ENCODE measurements at regions not wholly inside any gene's neighbourhood (a gene's known extent, or its start where the extent isn't known, plus 50 kb on each side); places are given as distances from the start of the nearest gene placed in this dataset.
"Not testable (repeated sequence)": the region's sequence is repeated elsewhere in the genome, so short reads cannot be mapped to it uniquely, and the experiment has no call there.

DNA sequence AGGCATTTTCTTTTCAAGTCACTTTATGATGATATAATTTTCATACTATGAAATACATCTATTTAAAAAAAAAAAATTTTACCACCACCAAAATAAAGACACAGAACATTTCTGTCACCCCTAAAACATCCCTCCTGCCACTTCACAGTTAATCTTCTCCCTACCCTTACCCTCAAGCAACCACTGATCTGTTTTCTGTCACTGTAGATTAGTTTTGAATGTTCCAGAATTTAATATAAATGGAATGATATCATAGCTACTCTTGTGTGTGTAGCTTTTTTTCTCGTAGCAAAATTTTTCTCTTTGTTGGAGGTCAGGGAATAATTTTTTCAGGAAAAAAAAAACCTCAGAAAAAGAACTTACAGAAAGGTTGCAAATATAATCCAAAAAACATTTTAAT lies 152.7 kb downstream of the RHOU start:
- DNase-seq (ENCODE audit: low read depth in 4 of 4, low spot score in 3 of 4), result no peak

DNA sequence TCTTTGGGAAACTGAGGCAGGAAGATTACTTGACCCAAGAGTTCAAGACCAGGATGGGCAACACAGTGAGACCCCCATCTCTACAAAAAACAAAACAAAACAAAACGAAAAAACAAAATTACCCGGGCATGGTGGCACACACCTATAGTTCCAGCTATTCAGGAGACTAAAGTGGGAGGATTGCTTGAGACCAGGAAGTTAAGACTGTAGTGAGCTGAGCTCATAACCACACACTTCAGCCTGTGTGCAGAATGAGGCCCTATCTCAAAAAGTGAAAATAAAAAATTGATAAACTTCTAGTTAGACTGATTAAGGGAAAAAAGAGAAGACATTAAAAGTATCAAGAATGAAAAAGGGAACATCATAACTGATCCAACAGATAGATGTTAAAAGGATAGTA lies 154.0 kb downstream of the RHOU start:
- no peak for DNase-seq (ENCODE audit: low read depth in 4 of 4, low spot score in 3 of 4)

DNA sequence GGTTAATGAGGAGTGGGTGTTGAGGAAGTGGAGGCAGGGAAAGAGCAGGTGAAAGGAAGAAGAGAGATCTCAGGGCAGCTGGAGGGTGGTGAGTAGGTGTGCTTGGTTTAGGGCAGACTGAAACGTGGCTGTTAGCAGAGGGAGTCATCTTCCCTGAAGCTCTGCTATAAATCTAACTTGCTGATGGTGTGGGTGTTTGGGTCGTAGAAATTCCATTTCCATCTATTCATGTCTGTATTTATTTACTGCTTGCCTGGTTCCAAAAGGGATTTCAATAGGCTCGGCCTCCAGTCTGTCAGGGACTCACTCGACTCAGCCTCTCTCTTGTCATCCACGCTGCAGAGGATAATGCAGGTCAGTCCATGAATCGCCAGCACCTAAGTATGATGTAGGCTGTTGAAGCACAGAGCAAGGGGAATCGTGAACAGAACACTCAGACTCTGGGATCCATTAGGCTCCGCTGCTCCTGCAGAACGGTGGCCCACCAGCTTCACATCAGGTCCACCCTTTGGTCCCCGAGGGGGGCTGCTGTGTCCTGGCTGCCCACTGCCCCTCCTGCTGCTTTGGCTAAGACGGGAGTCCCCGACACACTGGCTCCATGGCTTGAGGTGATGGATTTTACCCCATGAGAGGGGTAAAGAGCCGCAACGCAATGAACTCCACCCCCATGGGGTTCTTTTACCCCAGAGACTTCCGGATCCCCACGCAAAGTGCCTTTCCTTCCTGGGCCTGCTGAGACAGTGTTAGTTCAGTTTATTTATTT lies 156.2 kb downstream of the RHOU start:
- DNase-seq (ENCODE audit: low read depth in 4 of 4, low spot score in 3 of 4), result no peak

- DNase-seq (ENCODE audit: low read depth in 4 of 4, low spot score in 3 of 4), result not testable (repeated sequence)
These were observed 156.9 kb downstream of the RHOU start for GRCh38 chr1:228892200-228892599.

DNA sequence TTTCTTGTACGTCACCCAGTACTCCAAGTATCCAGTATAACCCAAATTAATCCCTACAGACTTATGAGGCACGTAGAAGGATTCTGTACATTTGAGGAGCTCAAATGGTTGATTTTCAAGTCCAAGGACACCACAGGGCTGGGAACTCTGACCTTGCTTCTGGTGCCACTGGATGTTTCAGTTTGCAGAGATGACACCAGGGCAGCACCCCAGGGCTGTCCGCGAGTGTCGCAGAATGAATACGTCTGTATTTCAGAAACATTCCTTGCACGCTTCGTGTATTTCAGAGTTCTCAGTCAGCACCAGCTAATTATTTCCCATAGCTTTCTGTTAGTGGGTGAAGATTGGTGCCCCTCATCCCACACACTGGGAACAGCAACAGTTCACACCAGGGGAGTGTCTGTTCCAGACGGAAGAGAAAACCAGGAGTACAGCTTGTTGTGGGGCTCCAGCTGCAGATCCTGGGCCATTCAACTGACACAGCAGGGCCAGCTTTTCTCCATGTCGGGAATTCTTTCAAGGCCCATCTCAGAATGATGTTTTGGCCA lies 159.2 kb downstream of the RHOU start:
- DNase-seq (ENCODE audit: low read depth in 4 of 4, low spot score in 3 of 4), result no peak

GRCh38 chr1:228897901-228898300 lies 162.6 kb downstream of the RHOU start:
- DNase-seq (ENCODE audit: low read depth in 4 of 4, low spot score in 3 of 4), result no peak

- no peak for DNase-seq (ENCODE audit: low read depth in 4 of 4, low spot score in 3 of 4)
These were observed 163.3 kb downstream of the RHOU start for GRCh38 chr1:228898582-228898992.

DNA sequence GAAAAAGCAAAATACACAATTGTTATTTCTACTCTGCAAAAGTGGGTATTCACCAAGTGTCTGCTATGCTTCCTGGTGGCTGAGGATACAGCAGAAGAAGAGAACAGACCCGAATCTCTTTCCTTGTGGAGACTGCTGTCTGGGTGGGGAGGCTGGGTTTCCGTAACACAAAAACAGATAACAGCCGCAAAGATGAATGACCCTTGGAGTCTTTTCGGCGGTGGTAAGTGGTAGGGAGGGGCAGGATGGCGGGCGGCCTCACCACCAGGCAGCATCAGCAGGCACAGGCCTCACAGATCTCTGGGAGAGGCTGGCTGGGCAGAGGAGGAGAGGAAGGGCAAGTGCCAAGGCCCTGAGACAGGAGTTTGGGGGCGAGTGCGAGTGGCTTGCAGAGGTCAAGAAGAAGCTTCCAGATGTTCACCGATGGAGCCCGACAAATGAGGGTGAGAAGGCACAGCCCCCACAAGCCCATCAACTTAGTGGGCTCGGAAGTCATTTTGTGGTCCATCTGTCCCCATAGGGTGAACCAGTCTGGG lies 164.2 kb downstream of the RHOU start:
- no peak for DNase-seq (ENCODE audit: low read depth in 4 of 4, low spot score in 3 of 4)

- no peak for DNase-seq (ENCODE audit: low read depth in 4 of 4, low spot score in 3 of 4)
These were observed 165.0 kb downstream of the RHOU start for GRCh38 chr1:228900099-228900885.

GRCh38 chr1:228900886-228901392 lies 165.7 kb downstream of the RHOU start:
- no peak for DNase-seq (ENCODE audit: low read depth in 4 of 4, low spot score in 3 of 4)

GRCh38 chr1:228901936-228902681 lies 166.8 kb downstream of the RHOU start:
- DNase-seq (ENCODE audit: low read depth in 4 of 4, low spot score in 3 of 4), result no peak

DNA sequence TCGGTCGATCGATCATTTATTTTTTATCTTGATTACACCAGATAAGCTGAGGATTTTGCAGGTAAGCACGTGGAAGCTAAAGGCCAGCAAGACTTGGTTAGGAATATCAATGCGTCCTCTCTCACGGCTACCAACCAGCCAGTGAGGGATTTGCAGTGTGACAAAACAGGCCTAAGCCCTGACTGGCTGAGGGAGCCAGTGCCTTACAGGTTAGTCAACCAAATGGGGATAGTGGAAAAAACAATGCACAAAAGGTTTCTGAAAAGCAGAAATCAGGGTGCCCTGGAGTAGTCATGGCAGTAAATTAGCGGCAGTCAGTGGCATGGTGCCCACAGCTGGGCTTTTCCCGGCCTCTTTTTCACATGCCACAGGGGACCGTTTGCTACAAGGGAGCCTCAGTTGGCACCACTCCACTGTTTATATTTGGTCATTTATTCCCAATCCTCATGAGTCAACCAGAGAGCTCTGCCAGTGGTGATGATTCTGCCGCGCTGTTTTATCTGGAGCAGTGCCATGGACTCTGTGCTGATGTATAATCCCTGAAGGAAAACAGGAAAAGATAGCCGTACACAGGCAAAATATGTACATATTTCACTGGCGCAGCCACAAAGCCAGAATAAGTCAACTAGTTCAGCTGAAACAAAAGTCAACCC lies 167.6 kb downstream of the RHOU start:
- no peak for DNase-seq (ENCODE audit: low read depth in 4 of 4, low spot score in 3 of 4)

GRCh38 chr1:228903434-228904071 lies 168.3 kb downstream of the RHOU start:
- no peak for DNase-seq (ENCODE audit: low read depth in 4 of 4, low spot score in 3 of 4)

- DNase-seq (ENCODE audit: low read depth in 4 of 4, low spot score in 3 of 4), result no peak
These were observed 168.9 kb downstream of the RHOU start for GRCh38 chr1:228904222-228904621.

DNA sequence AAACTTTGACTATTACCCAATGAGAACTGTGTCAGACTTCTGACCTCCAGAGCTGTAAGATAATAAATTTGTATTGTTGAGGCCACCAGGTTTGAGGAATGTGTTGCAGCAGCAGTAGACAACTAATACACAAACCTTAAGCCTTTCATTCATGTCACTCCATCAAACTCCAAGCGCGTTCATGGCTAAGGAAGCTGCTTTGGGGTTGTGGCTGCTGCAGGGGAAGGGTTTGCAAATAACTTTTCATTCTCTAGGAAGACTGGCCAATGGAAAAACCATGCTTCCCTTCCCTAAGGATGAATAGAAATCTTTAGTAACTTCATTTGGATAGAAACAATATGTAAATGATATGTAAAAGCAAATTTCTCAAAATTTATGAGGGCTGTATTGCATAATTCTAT lies 170.4 kb downstream of the RHOU start:
- no peak for DNase-seq (ENCODE audit: low read depth in 4 of 4, low spot score in 3 of 4)

DNA sequence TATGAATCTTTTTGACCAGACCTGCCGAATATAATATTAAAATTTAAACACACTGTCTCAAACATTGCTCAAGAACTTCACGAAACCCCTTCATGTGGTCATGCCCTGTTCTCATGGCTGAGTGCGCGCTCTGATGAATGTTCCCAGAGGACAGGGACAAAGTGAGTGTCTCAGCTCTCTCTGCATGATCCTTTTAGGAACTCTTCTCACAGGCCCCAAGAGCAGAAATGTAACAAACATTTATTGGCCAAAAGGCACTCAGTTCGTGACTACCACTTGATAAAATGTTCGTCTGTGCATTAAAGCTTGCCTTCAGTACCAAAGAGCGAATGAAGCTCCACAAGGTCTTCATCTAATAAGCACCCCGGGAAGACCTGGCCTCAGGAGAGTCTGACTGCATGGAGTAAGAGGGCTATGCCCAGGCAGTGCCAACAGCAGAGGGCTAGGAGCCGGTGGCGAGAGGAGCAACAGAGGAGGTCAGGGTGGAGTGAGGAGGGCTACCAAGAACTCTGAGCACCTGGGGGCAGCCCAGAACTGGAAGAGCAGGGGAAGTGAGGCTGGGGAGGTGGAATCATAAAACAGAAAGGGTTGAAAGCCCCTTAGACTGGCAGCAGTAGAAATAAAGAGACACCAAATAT lies 171.1 kb downstream of the RHOU start:
- DNase-seq (ENCODE audit: low read depth in 4 of 4, low spot score in 3 of 4), result no peak

GRCh38 chr1:228911225-228912210 lies 176.2 kb downstream of the RHOU start:
- no peak for DNase-seq (ENCODE audit: low read depth in 4 of 4, low spot score in 3 of 4)

Data from left renal pelvis (tissue), 4 donors.